ENCODE measurements at regions not wholly inside any gene's neighbourhood (a gene's known extent, or its start where the extent isn't known, plus 50 kb on each side); places are given as distances from the start of the nearest gene placed in this dataset.

DNA sequence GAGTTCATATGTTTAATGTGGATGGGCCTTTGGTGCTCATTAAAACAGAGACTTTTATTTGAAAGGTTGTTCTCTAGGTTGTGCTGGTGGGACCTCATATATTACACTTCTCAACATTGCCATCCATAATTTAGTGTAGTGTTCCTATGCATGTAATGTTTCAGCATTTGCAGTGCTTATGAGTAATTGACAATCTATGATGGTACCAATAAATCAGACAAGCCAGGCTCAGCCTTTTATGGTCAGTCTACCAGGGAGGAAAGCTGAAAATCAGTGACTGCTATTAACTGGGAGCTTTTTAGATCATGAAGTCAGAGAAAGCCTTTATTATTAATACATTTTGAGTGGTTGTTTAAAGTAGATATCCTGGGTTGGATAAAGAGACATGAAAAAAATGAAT, 120.1 kb upstream of the SLC28A3 start:
- DNase-seq: no peak

DNA sequence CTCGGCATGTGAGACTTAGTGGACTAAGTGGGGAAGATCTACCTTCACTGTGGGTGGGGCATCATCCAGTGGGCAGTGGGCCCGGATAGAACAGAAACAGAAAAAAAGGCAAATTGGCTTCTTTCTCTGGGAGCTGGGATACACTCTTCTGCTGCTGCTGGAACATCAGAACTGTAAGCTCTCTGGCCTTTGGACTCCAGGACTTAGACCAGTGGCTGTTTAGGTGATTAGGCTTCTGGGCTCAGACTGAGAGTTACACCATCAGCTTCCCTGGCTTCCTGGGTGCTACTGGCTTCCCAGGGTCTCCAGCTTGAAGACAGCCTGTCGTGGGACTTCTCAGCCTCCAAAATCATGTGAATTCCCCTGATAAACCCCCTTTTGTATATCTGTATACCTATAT, 122.7 kb upstream of the SLC28A3 start:
- DNase-seq: no peak

- no peak for DNase-seq
These were observed 126.2 kb upstream of the SLC28A3 start for GRCh38 chr9:84466580-84467285.

DNA sequence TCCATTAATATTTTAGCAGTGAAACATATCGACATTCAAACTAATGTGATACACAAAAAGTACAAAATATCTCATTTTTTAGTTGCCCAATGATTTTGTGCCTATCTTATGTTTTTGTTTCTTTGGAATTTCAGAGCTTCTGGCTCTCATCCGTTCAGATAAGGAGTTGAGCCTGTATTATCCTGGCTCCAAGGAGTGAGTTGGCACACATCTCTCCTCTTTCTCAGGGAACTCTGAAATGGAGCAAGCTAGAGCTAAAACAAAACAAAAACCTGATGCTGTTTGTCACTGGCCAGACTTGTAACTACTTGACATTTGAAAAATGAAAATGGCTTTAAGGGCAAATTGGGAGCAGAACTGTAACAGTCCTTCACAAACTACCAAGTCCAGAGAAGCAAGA, 131.3 kb upstream of the SLC28A3 start:
- DNase-seq: no peak

- no peak for DNase-seq
These were observed 138.4 kb upstream of the SLC28A3 start for GRCh38 chr9:84478996-84479395.

GRCh38 chr9:84480071-84480470, 139.5 kb upstream of the SLC28A3 start:
- no peak for DNase-seq

DNA sequence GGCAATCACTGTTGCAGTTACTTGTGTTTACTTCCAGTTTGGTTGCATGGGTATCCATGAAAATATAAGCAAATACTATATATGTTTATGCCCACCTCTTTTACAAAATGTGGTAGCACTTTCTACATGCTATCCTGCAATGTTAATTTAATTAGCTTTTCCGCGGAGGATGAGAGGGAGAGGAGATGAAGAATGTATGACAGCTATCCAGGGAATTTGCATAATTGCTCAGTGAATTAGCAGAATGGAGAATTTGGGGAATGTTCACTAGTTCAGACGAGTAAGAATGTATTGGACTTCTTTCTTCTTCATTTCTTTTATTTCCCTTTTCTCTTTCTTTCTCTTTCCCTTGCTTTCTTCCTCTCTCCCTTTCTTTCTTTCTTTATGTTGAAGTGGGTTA, 140.7 kb upstream of the SLC28A3 start:
- no peak for DNase-seq

- DNase-seq: no peak
These were observed 141.2 kb upstream of the SLC28A3 start for GRCh38 chr9:84481636-84482218.

DNA sequence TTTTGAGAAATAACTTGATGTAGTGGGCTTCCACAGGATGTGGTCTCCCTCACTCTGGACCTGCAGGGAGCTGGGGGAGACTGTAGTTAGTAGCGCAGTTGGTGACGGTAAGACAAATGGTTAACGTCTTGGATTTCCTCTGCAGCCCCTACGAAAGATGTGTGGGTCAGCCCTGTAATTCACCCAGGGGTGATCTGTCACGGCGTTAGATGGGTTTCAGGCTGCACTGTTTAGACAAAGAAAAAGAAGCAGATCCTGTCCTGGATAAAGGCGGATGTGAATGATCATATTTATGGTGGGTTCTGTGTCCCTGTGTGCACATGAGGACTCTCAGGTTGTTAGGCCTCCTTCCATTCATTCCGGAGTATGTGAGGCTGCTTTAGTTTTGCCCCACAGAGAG, 142.0 kb upstream of the SLC28A3 start:
- no peak for DNase-seq

GRCh38 chr9:84484172-84484571, 143.6 kb upstream of the SLC28A3 start:
- no peak for DNase-seq

- no peak for DNase-seq
These were observed 145.0 kb upstream of the SLC28A3 start for GRCh38 chr9:84485539-84485938.

DNA sequence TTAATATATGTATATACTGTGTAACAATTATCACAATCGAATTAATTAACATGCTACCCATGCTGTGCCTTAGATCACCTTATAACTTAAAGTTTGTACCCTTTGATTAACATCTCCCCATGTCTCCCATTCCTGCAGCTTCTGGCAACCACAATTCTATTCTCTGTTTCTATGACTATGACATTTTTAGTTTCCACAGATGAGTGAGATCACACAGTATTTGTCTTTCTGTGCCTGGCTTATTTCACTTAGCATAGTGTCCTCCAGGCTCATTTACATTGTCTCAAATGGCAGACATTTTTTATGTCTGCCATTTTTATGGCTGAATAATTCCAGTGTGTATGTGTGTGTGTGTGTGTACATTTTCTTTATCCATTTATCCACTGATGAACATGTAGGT, 146.1 kb upstream of the SLC28A3 start:
- no peak for DNase-seq

- DNase-seq: no peak
These were observed 149.8 kb upstream of the SLC28A3 start for GRCh38 chr9:84490206-84490841.

DNA sequence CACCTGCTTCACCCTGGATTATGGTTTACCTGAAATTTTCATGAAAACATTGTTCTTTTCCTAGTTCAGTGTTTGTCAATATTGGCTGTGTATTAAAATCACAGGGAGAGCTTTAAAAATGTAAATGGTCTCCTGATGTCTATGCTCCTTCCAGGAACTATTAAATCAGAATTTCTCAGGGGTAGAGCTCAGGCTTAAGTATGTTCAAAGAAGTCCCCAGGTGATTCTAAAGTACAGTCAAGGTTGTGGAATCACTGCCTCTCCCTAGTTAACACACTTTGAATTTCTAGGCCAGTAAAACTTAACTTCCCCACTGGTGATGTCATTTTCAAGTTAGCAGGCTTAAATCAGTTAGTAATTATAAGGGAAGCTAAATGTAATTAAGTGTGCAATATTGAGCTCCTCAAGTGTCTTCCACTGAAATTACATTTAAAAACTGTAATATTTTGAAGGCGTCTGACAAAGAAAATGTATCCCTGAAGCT, 150.3 kb upstream of the SLC28A3 start:
- DNase-seq: no peak

GRCh38 chr9:84492366-84493159, 152.0 kb upstream of the SLC28A3 start:
- DNase-seq: no peak

DNA sequence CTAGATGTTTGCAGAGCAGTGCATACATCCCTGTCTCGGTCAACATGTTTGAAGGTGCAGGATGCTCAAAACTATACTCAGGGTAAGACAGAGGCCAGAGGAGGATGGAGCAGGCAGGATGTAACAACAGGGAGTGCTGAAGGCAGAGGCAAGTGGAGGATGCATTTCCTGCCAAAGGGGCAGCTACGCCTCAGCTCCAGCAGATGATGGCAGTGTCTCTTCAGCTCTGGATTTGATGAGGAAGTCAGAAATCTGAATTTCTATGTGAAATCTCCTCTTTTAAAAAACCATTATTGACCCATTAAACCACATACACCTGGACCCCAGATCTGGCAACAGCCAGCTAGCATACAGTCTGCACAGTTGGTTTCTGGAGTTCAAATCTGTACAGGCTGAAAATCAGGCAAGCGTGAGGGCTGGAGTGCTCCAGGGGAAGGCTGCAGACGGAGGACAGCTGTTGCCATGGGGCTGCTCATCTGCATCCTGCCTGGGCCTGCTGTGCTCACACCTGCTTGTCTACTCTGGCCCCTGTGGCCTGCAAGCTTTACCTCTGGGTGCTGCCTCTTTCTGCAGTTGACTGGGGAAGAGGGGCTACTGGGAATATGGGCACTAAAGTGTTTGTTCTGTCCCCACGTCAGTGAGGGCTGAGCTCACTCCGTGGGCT, 152.9 kb upstream of the SLC28A3 start:
- DNase-seq: no peak

DNA sequence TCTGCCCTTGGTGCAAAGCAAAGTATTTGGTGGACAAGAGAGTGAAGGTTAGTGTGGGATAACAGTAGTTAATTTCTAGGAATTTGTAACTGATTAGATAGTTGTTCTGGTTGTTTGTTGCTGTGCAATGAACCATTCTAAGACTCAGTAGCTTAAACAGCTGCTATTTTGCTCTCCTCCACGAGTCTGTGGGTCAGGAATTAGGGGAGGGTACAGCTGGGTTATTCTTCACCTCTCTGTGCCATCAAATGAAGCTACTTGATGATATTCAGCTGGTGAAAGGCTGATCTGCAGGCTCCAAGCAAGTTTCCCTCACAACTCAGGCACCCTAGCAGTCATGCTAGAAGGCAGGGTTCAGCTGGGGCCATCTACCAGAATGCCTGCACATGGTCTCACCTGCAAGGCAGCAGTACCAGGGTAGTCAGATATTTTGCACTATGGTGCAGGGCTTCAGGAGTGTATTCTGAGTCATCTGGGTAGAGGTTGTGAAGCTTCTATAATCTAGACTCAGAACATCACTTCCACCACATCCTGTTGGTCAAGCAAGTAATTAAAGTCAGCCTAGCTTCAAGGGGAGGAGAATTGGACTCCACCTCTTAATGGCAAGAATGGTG, 159.5 kb upstream of the SLC28A3 start:
- DNase-seq: no peak

DNA sequence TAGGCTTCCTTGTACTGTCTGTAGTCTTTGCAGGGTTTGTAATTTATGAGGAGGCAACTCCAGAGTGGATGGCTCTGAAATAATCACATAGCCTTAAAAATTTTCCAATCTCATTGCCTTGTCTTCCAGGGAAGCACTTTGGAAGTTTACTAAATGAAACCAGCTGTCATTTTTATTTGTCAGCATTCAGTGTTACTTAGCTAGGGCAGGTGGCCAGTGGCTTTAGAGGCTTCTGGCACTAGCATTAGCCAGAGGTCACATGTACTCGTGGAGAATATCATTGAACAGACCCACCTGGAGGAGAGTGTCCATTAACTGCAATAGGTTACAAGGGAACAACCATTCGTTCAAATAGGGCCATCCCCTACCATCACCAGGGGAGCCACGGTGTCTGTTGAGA, 160.3 kb upstream of the SLC28A3 start:
- no peak for DNase-seq

GRCh38 chr9:84501587-84501986, 161.0 kb upstream of the SLC28A3 start:
- DNase-seq: no peak

DNA sequence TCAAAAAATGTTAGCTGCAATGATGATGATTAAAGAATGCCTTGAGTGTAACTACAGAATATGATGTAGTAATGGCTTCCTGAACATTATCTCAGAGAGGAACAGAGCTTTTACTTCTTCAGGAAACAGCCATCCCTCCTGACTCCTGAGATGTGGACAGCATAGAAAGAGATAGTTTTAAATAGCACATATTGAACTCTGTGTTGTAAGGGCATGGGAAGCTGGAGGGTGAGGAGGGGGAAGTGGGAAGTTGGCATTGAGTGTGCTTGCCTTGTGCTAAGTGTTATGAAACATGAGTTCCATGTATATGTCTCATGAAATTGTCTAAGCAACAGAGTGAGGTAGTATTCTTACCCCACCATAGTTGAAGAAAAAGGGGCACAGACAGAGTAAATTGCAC, 161.5 kb upstream of the SLC28A3 start:
- no peak for DNase-seq

GRCh38 chr9:84504360-84504759, 163.8 kb upstream of the SLC28A3 start:
- DNase-seq: no peak

DNA sequence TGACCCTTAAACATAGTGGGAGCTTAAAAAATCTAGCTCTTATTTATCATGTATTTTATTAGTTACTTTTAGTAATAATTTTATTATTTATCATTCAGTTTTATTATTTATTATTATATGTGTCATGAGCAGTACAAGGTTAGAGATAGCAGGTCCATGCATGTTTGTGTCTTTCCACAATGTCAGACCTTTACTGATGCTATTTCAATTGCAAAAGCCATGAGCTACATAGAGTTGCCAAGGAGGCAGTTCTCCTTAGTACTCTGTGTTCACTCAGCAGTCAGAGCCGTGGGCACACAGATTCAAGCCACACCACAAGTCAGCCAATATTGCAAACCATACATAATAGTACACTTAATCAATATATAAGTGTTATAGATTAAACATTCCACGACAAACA, 157.9 kb upstream of the NTRK2 start:
- DNase-seq: no peak

- no peak for DNase-seq
These were observed 157.0 kb upstream of the NTRK2 start for GRCh38 chr9:84512493-84512892.

All from GOT3 (cell line).